Natural killer cell (primary cell): ENCODE measurements at regions not wholly inside any gene's neighbourhood (a gene's known extent, or its start where the extent isn't known, plus 50 kb on each side); places are given as distances from the start of the nearest gene placed in this dataset.

ENCODE experiments used
- ATAC-seq, 3 donors: fragments of 150-1000 bp in 2 of 3; fragments of 200-7000 bp in 1 of 3; cut with Tn5 transposase; 1 replicate in 1 of 3; 2 replicates in 2 of 3; pipeline ENCODE4 v1.10.0; 2021; ENCODE audit warnings: mild to moderate bottlenecking in 2 of 3, moderate library complexity in 2 of 3
- DNase-seq, 2 donors: peaks; one replicate each; pipeline versions ENCODE4 v3.0.0 to v3.0.0-alpha.2; 2013 to 2021; ENCODE audit warnings: mixed read lengths in 1 of 2
- H3K27ac ChIP-seq: one replicate; pipeline ENCODE4 v1.5.1; 2013; ENCODE audit warnings: mild to moderate bottlenecking, low read length
- H3K27me3 ChIP-seq: one replicate; pipeline ENCODE4 v1.6.1; 2013; ENCODE audit warnings: low read length; ENCODE audit not compliant: control insufficient read depth, insufficient read depth
- H3K36me3 ChIP-seq: one replicate; pipeline ENCODE4 v1.6.1; 2013; ENCODE audit warnings: low read length; ENCODE audit not compliant: control insufficient read depth, insufficient read depth
- H3K4me1 ChIP-seq: one replicate; pipeline ENCODE4 v1.6.1; 2013; ENCODE audit warnings: low read length; ENCODE audit not compliant: control insufficient read depth, insufficient read depth
- H3K4me3 ChIP-seq: one replicate; pipeline ENCODE4 v1.5.1; 2013; ENCODE audit warnings: low read length
- H3K9me3 ChIP-seq: one replicate; pipeline ENCODE4 v1.6.1; 2013; ENCODE audit warnings: low read length; ENCODE audit not compliant: control insufficient read depth, insufficient read depth
- H3K27ac Mint-ChIP-seq, 2 donors: one replicate each; pipeline ENCODE4 v1.8.0; 2022; ENCODE audit warnings: mild to moderate bottlenecking in 2 of 2, mixed read lengths in 2 of 2, moderate library complexity in 1 of 2
- H3K27me3 Mint-ChIP-seq, 2 donors: one replicate each; pipeline ENCODE4 v1.8.0; 2022; ENCODE audit warnings: low read depth in 2 of 2, mixed read lengths in 2 of 2
- H3K36me3 Mint-ChIP-seq: one replicate; pipeline ENCODE4 v1.8.0; 2022; ENCODE audit warnings: mixed read lengths
- H3K4me1 Mint-ChIP-seq, 2 donors: one replicate each; pipeline ENCODE4 v1.8.0; 2022; ENCODE audit warnings: mixed read lengths in 2 of 2
- H3K4me3 Mint-ChIP-seq: one replicate; pipeline ENCODE4 v1.8.0; 2022; ENCODE audit warnings: mild to moderate bottlenecking, moderate library complexity, mixed read lengths
- H3K9me3 Mint-ChIP-seq, 2 donors: one replicate each; pipeline ENCODE4 v1.8.0; 2022; ENCODE audit warnings: mixed read lengths in 2 of 2
- WGBS: methylation state at CpG from one replicate; pipeline ENCODE4 v1.1.7; 2013; ENCODE audit warnings: missing lambda C conversion rate; ENCODE audit not compliant: insufficient coverage; 5-methylcytosine and 5-hydroxymethylcytosine counted together
- intact Hi-C: fragments of 100-400 bp; cut with micrococcal nuclease; formaldehyde crosslinking; loops from one replicate; pipeline ENCODE4 v1.14.2; 2022
- TF ChIP-seq, protein P1 (sequence below): fragments of 200-600 bp; IDR thresholded peaks from one replicate; pipeline ENCODE4 v1.8.0; 2022; ENCODE audit warnings: antibody characterized with exemption

DNA sequence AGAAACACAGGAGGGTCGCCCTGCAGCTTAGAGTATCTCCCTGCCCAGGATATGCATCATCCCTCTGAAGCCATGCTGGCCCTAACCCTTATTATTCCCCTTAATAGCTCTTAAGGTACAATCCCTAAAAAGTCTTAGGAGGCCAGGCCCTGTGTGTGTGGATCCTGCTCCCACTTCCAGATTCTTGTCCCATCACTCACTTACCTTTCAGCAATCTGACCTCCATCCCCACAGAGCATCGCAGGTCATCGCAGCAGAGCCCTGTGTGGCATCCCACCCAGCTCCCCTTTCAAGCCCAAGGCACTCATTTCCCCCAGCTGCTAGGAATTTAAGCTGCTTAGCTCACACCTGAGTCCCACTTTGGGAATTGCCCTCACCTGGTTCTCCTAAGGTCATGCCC, 223.8 kb upstream of the SMLR1 start:
- H3K36me3 Mint-ChIP-seq, result no peaks in the 10 kb centered on the region
- intact Hi-C loops, result no loop called here
- no peaks in the 10 kb centered on the region for H3K4me1 Mint-ChIP-seq
- H3K27me3 Mint-ChIP-seq, result peaks cover 3 to 7% of the 10 kb centered on the region in 2 donors
- no peaks in the 10 kb centered on the region for H3K9me3 Mint-ChIP-seq
- WGBS, result 96% methylated on average over 3 of the region's 3 CpGs
- no peak overlapping the region for H3K4me3 ChIP-seq
- no peaks in the 10 kb centered on the region for H3K9me3 ChIP-seq
- H3K4me3 Mint-ChIP-seq, result no peak overlapping the region
- no peak for DNase-seq
- no peak overlapping the region for H3K27ac Mint-ChIP-seq
- no peaks in the 10 kb centered on the region for H3K27me3 ChIP-seq
- H3K4me1 ChIP-seq, result no peaks in the 10 kb centered on the region
- no peak overlapping the region for H3K27ac ChIP-seq
- no peak for ATAC-seq
- TF ChIP-seq, protein P1, sequence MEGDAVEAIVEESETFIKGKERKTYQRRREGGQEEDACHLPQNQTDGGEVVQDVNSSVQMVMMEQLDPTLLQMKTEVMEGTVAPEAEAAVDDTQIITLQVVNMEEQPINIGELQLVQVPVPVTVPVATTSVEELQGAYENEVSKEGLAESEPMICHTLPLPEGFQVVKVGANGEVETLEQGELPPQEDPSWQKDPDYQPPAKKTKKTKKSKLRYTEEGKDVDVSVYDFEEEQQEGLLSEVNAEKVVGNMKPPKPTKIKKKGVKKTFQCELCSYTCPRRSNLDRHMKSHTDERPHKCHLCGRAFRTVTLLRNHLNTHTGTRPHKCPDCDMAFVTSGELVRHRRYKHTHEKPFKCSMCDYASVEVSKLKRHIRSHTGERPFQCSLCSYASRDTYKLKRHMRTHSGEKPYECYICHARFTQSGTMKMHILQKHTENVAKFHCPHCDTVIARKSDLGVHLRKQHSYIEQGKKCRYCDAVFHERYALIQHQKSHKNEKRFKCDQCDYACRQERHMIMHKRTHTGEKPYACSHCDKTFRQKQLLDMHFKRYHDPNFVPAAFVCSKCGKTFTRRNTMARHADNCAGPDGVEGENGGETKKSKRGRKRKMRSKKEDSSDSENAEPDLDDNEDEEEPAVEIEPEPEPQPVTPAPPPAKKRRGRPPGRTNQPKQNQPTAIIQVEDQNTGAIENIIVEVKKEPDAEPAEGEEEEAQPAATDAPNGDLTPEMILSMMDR, result no peak
- H3K36me3 ChIP-seq, result no peaks in the 10 kb centered on the region

- WGBS, result 96% methylated on average over 2 of the region's 2 CpGs
- no peak for ATAC-seq
- Histone ChIP-seq H3K36me3 (no peaks in the 10 kb centered on the region), H3K4me3 (no peak overlapping the region), H3K27ac (no peak overlapping the region), H3K4me1 (no peaks in the 10 kb centered on the region), H3K27me3 (no peaks in the 10 kb centered on the region), H3K9me3 (no peaks in the 10 kb centered on the region)
- Mint-ChIP-seq H3K36me3 (no peaks in the 10 kb centered on the region), H3K9me3 (no peaks in the 10 kb centered on the region), H3K27ac (no peak overlapping the region), H3K4me3 (no peak overlapping the region), H3K27me3 (peaks cover 3 to 7% of the 10 kb centered on the region in 2 donors), H3K4me1 (no peaks in the 10 kb centered on the region)
- intact Hi-C loops, result no loop called here
- TF ChIP-seq, protein P1, result no peak
- no peak for DNase-seq
These were observed 222.3 kb upstream of the SMLR1 start for GRCh38 chr6:130604841-130605399.

DNA sequence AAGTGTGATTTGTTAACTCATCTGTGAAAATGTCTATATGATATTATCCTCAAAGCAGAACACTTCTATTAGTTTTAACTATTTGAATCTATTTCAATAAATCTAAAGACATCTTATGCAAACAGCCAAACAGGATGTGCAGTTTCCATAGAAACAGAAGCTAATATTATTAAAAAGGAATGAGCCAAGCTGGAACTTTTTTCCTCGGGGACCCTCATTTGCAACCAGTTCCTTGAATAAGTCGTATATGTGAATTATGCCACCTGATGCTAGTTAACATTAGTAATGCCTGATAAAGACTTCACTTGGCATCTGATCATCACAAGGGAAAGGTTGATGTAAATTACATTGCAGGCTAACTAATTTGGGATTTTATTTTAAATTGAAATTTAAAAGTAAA, 216.9 kb upstream of the SMLR1 start:
- ATAC-seq, result no peak
- no peak overlapping the region for H3K4me3 Mint-ChIP-seq
- WGBS, result 85% methylated on average over 2 of the region's 2 CpGs

DNA sequence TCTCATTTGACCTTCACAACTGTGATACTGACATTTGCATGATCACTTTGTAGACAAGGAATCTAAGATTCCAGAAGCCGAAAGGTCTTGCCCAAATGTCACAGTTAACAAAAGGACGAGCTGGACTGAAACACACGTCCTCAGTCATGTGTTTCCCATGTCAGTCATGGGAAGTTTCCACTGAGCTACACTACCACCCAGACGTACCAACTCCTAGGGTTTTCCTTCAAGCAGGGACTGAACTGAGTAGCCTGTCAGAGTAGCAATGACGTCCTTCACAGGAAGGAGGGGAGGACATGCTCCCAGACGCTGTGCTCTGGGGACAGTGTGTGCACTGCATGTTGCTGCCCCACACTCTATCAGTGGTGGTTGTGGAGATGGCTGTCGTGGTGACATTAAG, 215.8 kb upstream of the SMLR1 start:
- TF ChIP-seq, protein P1, result no peak
- 83% methylated on average over 7 of the region's 7 CpGs for WGBS
- intact Hi-C loops, result no loop called here

More for the DNA sequence above, 216.9 kb upstream of the SMLR1 start:
- no peaks in the 10 kb centered on the region for H3K27me3 Mint-ChIP-seq
- Histone ChIP-seq H3K36me3 (no peaks in the 10 kb centered on the region), H3K4me1 (no peaks in the 10 kb centered on the region), H3K9me3 (no peaks in the 10 kb centered on the region), H3K27me3 (no peaks in the 10 kb centered on the region), H3K4me3 (no peak overlapping the region), H3K27ac (no peak overlapping the region)
- H3K27ac Mint-ChIP-seq, result no peak overlapping the region
- no peaks in the 10 kb centered on the region for H3K36me3 Mint-ChIP-seq
- no peaks in the 10 kb centered on the region for H3K4me1 Mint-ChIP-seq
- intact Hi-C loops, result no loop called here
- TF ChIP-seq, protein P1, result no peak
- H3K9me3 Mint-ChIP-seq, result no peaks in the 10 kb centered on the region
- DNase-seq, result no peak

More for the DNA sequence above, 215.8 kb upstream of the SMLR1 start:
- Mint-ChIP-seq H3K27me3 (no peaks in the 10 kb centered on the region), H3K4me3 (no peak overlapping the region), H3K36me3 (no peaks in the 10 kb centered on the region), H3K9me3 (no peaks in the 10 kb centered on the region), H3K4me1 (no peaks in the 10 kb centered on the region), H3K27ac (no peak overlapping the region)
- no peaks in the 10 kb centered on the region for H3K9me3 ChIP-seq
- ATAC-seq (no peak), DNase-seq (no peak)
- no peaks in the 10 kb centered on the region for H3K27me3 ChIP-seq
- no peaks in the 10 kb centered on the region for H3K36me3 ChIP-seq
- no peak overlapping the region for H3K4me3 ChIP-seq
- H3K4me1 ChIP-seq, result no peaks in the 10 kb centered on the region
- H3K27ac ChIP-seq, result no peak overlapping the region
